BJ (cell line): ENCODE measurements at regions not wholly inside any gene's neighbourhood (a gene's known extent, or its start where the extent isn't known, plus 50 kb on each side); places are given as distances from the start of the nearest gene placed in this dataset.

Experiments
- CTCF ChIA-PET: fragments of 350-600 bp; formaldehyde crosslinking; extraction: SDS; loops from one replicate; lab custom pipeline; 2021; ENCODE audit warnings: antibody characterized with exemption, inconsistent platforms; lab: Yijun Ruan, JAX
- POLR2A ChIA-PET: fragments of 300-600 bp; sonication (Branson Sonifier 250); formaldehyde crosslinking; extraction: SDS; loops from one replicate; lab custom pipeline; 2021; ENCODE audit warnings: antibody characterized with exemption; lab: Charles Lee
- DNase-seq: peaks from one replicate; pipeline ENCODE4 v3.0.0-alpha.2; 2011; ENCODE audit warnings: low read depth
- H3K27me3 ChIP-seq: 2 replicates; pipeline ENCODE4 v1.6.0; 2011; ENCODE audit warnings: low read length; ENCODE audit not compliant: control insufficient read depth, insufficient read depth
- H3K36me3 ChIP-seq: 2 replicates; pipeline ENCODE4 v1.5.1; 2011; ENCODE audit warnings: low read length; ENCODE audit not compliant: control insufficient read depth, insufficient read depth
- H3K4me3 ChIP-seq: 2 replicates; pipeline ENCODE4 v1.5.1; 2011; ENCODE audit warnings: low read depth, mild to moderate bottlenecking, control low read depth, low read length
- TF ChIP-seq, protein P1 (sequence below): IDR thresholded peaks from 2 replicates; pipeline ENCODE4 v1.5.1; 2011; ENCODE audit warnings: low read depth, mild to moderate bottlenecking, control low read depth, inconsistent platforms, low read length, moderate library complexity; ENCODE audit not compliant: insufficient read depth

DNA sequence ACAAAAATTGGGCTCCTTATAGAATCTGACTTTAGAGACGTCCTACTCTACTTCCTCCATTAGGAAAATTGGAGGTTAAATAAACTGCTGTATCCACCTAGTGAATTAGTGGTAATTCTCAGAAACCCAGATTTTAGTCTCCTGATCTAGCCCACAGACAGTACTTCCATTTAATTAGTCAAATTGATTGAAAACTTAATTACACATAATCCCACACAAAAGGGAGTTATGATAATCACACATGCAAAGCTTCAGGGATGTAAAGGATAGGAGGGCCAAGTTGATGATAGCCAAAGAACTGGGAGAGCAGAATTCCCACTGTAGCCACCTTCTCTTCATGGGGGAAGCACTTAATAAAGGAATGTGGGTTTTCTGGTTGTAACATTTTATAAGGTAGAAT, 471.9 kb downstream of the TMEM182 start:
- Histone ChIP-seq H3K36me3 (no peaks in the 10 kb centered on the region), H3K27me3 (no peaks in the 10 kb centered on the region), H3K4me3 (no peak overlapping the region)
- CTCF ChIA-PET: no interaction called here
- no peak for DNase-seq
- POLR2A ChIA-PET: no interaction called here
- TF ChIP-seq, protein P1, sequence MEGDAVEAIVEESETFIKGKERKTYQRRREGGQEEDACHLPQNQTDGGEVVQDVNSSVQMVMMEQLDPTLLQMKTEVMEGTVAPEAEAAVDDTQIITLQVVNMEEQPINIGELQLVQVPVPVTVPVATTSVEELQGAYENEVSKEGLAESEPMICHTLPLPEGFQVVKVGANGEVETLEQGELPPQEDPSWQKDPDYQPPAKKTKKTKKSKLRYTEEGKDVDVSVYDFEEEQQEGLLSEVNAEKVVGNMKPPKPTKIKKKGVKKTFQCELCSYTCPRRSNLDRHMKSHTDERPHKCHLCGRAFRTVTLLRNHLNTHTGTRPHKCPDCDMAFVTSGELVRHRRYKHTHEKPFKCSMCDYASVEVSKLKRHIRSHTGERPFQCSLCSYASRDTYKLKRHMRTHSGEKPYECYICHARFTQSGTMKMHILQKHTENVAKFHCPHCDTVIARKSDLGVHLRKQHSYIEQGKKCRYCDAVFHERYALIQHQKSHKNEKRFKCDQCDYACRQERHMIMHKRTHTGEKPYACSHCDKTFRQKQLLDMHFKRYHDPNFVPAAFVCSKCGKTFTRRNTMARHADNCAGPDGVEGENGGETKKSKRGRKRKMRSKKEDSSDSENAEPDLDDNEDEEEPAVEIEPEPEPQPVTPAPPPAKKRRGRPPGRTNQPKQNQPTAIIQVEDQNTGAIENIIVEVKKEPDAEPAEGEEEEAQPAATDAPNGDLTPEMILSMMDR: no peak

DNA sequence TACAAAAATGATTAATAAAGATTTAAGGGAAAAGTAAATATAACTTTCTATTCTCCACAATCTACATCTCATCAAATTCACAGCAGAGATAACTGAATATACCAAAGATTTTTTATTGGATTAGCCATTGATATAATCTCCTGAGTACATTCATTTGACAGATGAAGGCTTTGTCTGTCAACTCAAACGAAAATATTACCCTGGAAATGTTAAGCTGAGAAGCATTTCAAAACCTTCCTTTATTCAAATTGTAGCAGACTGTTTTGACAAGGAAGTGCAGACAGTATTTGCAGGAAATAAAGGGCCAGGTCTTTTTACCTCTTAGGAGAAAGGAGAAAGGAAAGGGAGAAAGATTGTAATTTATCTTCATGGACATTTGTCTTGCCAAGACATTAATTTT, 473.5 kb downstream of the TMEM182 start:
- Histone ChIP-seq H3K36me3 (no peaks in the 10 kb centered on the region), H3K27me3 (no peaks in the 10 kb centered on the region), H3K4me3 (no peak overlapping the region)
- CTCF ChIA-PET: no interaction called here
- DNase-seq: no peak
- POLR2A ChIA-PET: no interaction called here
- TF ChIP-seq, protein P1: no peak

DNA sequence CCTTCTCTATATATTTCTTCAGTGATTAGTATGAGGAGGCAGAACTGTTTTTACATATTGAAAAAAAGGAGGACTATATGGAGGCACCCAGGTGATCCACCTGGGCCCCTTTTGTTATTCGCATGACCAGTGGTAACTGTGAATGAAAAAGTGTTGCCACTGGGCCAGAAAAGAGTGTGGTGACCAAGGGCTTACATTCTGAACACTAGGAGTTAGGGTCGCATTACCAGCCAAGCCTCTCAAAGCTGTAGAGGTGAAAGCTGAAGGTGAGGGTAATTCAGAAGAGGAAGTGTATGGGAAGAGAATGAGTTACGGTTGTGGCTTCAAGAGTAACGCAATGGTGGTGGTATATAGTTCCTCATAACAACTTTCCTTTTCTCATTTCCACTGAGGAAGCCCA, 487.6 kb downstream of the TMEM182 start:
- no peaks in the 10 kb centered on the region for H3K27me3 ChIP-seq
- DNase-seq: no peak
- H3K4me3 ChIP-seq: no peak overlapping the region
- H3K36me3 ChIP-seq: no peaks in the 10 kb centered on the region
- POLR2A ChIA-PET: no interaction called here
- CTCF ChIA-PET: no interaction called here
- TF ChIP-seq, protein P1: no peak

DNA sequence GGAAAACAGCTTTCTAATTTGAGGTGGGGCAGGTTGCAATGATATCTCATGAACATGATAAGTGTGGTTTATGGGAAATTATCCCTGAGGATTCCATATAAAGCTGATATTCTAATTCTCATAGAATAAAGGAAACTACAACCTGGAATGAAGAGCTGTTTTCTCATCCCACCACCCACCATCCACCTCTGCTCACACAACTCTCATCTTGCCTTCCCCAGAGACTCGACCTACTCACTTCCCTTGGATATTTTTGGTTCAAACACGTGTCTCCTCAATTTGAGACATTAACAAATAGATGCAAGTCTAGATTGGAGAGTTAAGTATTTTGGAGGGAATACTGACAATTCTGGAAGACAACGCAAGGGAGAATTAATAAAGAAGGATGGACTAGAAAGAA, 490.9 kb downstream of the TMEM182 start:
- Histone ChIP-seq H3K4me3 (no peak overlapping the region), H3K36me3 (no peaks in the 10 kb centered on the region), H3K27me3 (no peaks in the 10 kb centered on the region)
- no peak for DNase-seq
- POLR2A ChIA-PET: no interaction called here
- CTCF ChIA-PET: no interaction called here
- TF ChIP-seq, protein P1: no peak

DNA sequence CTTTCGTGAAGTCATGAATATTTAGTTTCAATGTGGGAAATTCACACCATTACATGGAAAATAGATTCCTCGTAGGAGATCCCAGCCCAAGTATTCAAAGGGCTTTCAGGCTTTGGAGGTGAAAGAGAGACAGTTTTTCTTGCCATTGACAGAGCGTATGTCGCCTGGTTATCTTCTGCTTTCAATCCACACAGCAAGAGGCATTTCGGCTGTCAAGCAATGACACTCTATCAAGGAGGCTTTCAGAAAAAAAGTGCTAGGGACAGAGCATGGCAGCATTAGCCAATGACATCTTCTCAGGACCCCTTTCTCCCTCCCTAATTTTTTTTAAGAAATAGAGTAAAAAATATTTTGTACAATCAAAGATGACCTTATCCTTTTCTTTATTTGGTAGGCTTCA, 492.8 kb downstream of the TMEM182 start:
- Histone ChIP-seq H3K4me3 (no peak overlapping the region), H3K27me3 (no peaks in the 10 kb centered on the region), H3K36me3 (no peaks in the 10 kb centered on the region)
- DNase-seq: no peak
- TF ChIP-seq, protein P1: no peak
- CTCF ChIA-PET: interaction anchor here (0.6 kb wide), 1 partner anchor 14 kb away, joined by 3 read pairs; no protein-coding TSS in a partner anchor
- POLR2A ChIA-PET: no interaction called here
